WI38 (cell line): ENCODE measurements at regions not wholly inside any gene's neighbourhood (a gene's known extent, or its start where the extent isn't known, plus 50 kb on each side); places are given as distances from the start of the nearest gene placed in this dataset.

Experiments used
- H3K4me3 ChIP-seq: 2 replicates; pipeline ENCODE4 v1.5.1; 2011; ENCODE audit warnings: low read depth, mild to moderate bottlenecking, control low read depth, low read length
- TF ChIP-seq, protein P1 (sequence below): IDR thresholded peaks from 2 replicates; pipeline ENCODE4 v1.5.1; 2012; ENCODE audit warnings: low read depth, mild to moderate bottlenecking, control low read depth, low read length

DNA sequence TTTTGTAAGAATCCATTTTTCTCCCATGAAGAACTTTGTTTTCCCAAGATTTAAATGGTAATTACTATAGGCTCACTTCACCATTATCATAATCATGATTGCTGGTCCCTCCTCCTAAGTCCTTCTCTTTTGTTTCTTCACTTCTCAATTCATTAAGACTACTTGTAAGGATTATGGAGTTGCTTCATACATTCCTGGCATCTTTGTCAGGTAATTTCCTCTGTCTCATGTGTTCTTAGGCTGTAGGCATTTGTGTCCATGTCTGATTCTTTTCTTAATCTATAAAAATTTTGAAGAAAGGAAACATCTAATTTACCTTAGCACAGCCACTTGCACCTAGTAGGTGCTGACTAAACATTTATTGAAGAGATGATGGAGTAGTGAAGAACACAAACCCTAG, 79.9 kb upstream of the SATB1 start:
- TF ChIP-seq, protein P1, sequence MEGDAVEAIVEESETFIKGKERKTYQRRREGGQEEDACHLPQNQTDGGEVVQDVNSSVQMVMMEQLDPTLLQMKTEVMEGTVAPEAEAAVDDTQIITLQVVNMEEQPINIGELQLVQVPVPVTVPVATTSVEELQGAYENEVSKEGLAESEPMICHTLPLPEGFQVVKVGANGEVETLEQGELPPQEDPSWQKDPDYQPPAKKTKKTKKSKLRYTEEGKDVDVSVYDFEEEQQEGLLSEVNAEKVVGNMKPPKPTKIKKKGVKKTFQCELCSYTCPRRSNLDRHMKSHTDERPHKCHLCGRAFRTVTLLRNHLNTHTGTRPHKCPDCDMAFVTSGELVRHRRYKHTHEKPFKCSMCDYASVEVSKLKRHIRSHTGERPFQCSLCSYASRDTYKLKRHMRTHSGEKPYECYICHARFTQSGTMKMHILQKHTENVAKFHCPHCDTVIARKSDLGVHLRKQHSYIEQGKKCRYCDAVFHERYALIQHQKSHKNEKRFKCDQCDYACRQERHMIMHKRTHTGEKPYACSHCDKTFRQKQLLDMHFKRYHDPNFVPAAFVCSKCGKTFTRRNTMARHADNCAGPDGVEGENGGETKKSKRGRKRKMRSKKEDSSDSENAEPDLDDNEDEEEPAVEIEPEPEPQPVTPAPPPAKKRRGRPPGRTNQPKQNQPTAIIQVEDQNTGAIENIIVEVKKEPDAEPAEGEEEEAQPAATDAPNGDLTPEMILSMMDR, result no peak
- no peak overlapping the region for H3K4me3 ChIP-seq

DNA sequence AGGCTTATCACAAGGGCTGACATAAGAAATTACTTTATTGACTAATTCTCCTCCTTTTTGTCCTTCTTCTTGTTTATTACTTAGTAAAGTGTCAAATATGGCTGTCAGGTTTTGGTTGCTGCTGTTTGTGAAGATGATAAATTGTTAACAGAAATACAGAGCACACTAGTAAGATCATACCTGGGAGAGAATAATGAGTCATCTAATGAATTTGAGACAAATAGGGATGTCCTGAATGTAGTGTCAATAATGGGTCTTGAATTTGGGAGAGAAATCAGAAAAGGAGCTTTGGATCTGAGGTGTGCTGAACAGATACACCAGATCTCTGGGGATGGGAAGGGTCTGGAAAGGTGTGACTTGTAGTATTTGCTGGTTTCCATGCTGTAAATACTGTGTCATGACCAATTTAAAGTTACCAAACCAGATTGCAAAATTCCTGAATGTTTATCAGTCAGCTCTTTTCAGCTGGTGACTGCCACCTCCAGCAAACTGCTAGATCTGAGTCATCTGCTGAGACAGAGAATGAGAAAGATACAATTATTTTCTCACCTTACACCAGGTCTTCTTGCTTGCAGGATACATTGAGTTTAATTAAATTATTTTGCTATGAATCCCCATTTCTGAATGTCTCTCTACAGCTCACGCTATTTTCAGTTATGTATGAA, 76.7 kb upstream of the SATB1 start:
- TF ChIP-seq, protein P1, result no peak
- no peak overlapping the region for H3K4me3 ChIP-seq

GRCh38 chr3:18500322-18500721, 75.2 kb upstream of the SATB1 start:
- TF ChIP-seq, protein P1, result no peak
- H3K4me3 ChIP-seq, result no peak overlapping the region

DNA sequence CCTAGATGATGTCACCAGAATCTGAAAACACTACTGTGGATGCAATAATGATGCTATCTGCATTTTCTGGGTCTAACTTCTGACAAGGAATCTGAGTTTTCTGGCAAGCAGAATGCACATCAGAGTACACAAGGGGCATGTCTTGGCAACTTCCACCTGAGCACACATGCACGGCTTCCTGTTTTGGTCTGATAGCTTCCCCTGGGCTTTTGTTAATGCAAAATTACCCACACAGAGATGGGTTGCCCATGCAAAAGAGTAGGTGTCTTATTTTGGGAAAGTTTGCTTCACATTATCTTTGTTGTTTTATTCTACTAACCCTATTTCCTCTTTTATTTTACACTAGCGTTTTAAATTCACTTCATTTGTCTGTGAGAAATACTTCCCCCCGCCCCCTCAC, 74.2 kb upstream of the SATB1 start:
- no peak overlapping the region for H3K4me3 ChIP-seq
- TF ChIP-seq, protein P1, result no peak

- TF ChIP-seq, protein P1, result no peak
These were observed 69.1 kb upstream of the SATB1 start for GRCh38 chr3:18494251-18494650.

DNA sequence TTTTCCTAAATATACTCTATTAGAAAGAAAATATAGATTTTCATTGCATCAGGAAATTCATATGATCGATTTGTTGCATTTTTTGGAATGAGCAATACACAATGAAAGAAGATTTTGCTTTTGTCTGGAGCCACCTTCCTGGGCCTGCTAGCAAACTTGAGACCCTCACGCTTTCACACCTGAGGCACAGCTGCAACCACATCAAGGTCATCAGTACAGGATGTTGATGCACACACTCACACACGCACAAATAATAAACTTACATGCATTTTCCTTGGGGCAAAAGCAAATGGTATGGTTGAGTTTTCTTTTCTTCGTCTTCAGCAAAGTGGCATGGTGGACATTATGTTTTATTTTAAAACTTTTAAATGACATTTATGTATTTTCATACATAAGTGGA, 64.8 kb upstream of the SATB1 start:
- no peak overlapping the region for H3K4me3 ChIP-seq
- TF ChIP-seq, protein P1, result no peak

More at GRCh38 chr3:18494251-18494650, 69.1 kb upstream of the SATB1 start:
- no peak overlapping the region for H3K4me3 ChIP-seq

DNA sequence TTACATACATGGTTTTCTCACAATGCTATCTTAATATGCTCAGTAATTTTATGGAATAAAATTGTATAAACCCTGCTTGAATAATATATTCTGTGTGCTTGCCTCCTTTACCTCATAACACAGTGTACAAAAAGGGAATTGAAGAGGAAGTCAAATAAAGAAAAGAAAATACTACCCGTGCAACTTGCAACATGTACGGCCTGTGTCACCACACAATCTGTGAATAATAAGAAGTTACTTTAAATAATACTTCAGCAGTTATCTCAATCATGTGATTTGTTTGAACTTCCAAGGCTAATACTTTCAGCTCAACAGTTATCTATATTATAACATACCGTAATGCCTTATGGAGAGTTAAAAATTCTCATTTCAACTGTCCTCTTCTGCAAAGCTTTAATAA, 58.1 kb upstream of the SATB1 start:
- TF ChIP-seq, protein P1, result no peak
- H3K4me3 ChIP-seq, result no peak overlapping the region
